ENCODE measurements at regions not wholly inside any gene's neighbourhood (a gene's known extent, or its start where the extent isn't known, plus 50 kb on each side); places are given as distances from the start of the nearest gene placed in this dataset.

DNA sequence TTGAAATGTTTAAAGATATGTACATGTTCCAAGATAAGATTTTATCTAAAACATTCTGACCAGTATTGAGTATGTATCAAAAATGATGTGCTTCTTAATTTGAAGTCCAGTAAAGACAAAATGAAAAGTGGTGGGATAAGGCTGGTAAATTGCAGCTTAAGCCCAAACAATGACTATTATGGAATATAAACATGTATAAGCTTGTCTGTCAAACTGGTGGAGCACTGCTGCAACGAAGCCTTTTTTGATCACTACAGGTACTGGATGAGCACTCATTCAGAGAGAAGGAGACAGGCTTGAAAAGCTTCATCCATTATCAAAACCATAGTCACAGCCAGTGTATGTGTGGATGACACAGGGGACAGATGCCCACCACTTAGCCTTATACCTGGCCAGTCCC is 138.4 kb downstream of the ATP23 start:
- H3K9me3 ChIP-seq (ENCODE audit: insufficient read depth, low read length, severe bottlenecking) = no peaks in the 10 kb centered on the region
- H3K36me3 ChIP-seq (ENCODE audit: insufficient read depth, low read length) = no peaks in the 10 kb centered on the region
- H3K27me3 ChIP-seq (ENCODE audit: insufficient read depth, low read length, poor library complexity) = no peaks in the 10 kb centered on the region
- no peaks in the 10 kb centered on the region for H3K4me1 ChIP-seq (ENCODE audit: insufficient read depth, low read length)
- H3K4me3 ChIP-seq (ENCODE audit: low read depth in 1 of 2, low read length in 2 of 2) = no peak overlapping the region
- DNase-seq (no peak), ATAC-seq (ENCODE audit: insufficient read depth, low read depth) (no peak)
- H2AFZ ChIP-seq (ENCODE audit: low read depth, low read length) = no peak overlapping the region
- no peaks in the 10 kb centered on the region for H3K79me2 ChIP-seq (ENCODE audit: insufficient read depth, low read length)
- no peak overlapping the region for H3K27ac ChIP-seq (ENCODE audit: low read length)
- no peak overlapping the region for H3K9ac ChIP-seq (ENCODE audit: low read depth, low read length)
- TF ChIP-seq EZH2 (IDR thresholded peaks at IDR 0.05; ENCODE audit: borderline replicate concordance, low read depth, low read length, severe bottlenecking) = no peak
- TF ChIP-seq, protein P1, sequence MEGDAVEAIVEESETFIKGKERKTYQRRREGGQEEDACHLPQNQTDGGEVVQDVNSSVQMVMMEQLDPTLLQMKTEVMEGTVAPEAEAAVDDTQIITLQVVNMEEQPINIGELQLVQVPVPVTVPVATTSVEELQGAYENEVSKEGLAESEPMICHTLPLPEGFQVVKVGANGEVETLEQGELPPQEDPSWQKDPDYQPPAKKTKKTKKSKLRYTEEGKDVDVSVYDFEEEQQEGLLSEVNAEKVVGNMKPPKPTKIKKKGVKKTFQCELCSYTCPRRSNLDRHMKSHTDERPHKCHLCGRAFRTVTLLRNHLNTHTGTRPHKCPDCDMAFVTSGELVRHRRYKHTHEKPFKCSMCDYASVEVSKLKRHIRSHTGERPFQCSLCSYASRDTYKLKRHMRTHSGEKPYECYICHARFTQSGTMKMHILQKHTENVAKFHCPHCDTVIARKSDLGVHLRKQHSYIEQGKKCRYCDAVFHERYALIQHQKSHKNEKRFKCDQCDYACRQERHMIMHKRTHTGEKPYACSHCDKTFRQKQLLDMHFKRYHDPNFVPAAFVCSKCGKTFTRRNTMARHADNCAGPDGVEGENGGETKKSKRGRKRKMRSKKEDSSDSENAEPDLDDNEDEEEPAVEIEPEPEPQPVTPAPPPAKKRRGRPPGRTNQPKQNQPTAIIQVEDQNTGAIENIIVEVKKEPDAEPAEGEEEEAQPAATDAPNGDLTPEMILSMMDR (IDR thresholded peaks at IDR 0.05; ENCODE audit: borderline replicate concordance, extremely low read depth, low read length, poor library complexity, severe bottlenecking) = no peak
- no peaks in the 10 kb centered on the region for H4K20me1 ChIP-seq (ENCODE audit: insufficient read depth, low read length)
- no peak overlapping the region for H3K4me2 ChIP-seq (ENCODE audit: insufficient read depth, low read length)

DNA sequence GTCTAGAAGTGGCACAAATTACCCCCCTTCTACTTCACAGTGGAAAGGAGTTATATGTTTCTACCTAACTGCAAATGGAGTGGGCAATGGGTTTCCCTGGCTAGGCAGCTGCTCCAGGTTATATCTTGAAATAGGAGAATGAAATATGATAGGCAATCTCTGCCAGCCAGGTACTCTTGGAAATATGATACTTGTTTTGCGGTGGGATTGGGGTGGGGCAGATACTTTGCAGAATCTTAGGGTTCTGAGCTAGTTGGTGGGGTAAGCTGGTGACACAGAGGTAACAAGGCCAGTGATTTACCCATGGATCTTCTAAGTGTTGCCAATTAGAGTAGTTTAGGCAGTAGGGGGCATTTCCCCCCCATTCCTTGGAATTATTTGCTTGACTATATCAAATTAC is 140.1 kb downstream of the ATP23 start:
- no peak overlapping the region for H3K27ac ChIP-seq (ENCODE audit: low read length)
- no peak for ATAC-seq (ENCODE audit: insufficient read depth, low read depth)
- no peak overlapping the region for H3K4me2 ChIP-seq (ENCODE audit: insufficient read depth, low read length)
- no peak overlapping the region for H2AFZ ChIP-seq (ENCODE audit: low read depth, low read length)
- no peaks in the 10 kb centered on the region for H3K27me3 ChIP-seq (ENCODE audit: insufficient read depth, low read length, poor library complexity)
- no peaks in the 10 kb centered on the region for H3K4me1 ChIP-seq (ENCODE audit: insufficient read depth, low read length)
- no peak overlapping the region for H3K9ac ChIP-seq (ENCODE audit: low read depth, low read length)
- no peak overlapping the region for H3K4me3 ChIP-seq (ENCODE audit: low read depth in 1 of 2, low read length in 2 of 2)
- no peaks in the 10 kb centered on the region for H4K20me1 ChIP-seq (ENCODE audit: insufficient read depth, low read length)
- TF ChIP-seq EZH2 (IDR thresholded peaks at IDR 0.05; ENCODE audit: borderline replicate concordance, low read depth, low read length, severe bottlenecking) = no peak
- TF ChIP-seq, protein P1 (IDR thresholded peaks at IDR 0.05; ENCODE audit: borderline replicate concordance, extremely low read depth, low read length, poor library complexity, severe bottlenecking) = no peak
- H3K9me3 ChIP-seq (ENCODE audit: insufficient read depth, low read length, severe bottlenecking) = no peaks in the 10 kb centered on the region
- DNase-seq = no peak
- H3K79me2 ChIP-seq (ENCODE audit: insufficient read depth, low read length) = no peaks in the 10 kb centered on the region
- H3K36me3 ChIP-seq (ENCODE audit: insufficient read depth, low read length) = no peaks in the 10 kb centered on the region

DNA sequence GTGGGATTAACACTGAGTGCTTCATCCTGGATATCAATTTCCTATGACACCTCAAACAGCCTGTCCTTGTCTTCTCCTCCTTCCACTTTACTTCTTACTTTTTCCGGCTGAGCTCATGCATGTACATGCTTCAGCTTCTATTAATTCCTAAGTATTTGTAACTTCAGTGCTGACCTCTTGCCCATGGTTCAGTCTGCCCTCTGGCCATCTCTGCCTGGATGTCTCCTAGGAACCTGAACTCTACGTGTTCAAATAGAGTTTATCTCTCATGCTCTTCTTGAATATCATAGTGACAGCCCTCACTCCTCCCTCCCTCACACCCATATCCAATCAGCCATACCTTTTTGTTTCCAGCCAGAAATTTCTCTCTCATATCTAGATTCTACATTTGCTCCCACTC is 141.6 kb downstream of the ATP23 start:
- Histone ChIP-seq H3K4me3 (ENCODE audit: low read depth in 1 of 2, low read length in 2 of 2) (no peak overlapping the region), H3K79me2 (ENCODE audit: insufficient read depth, low read length) (no peaks in the 10 kb centered on the region), H3K4me2 (ENCODE audit: insufficient read depth, low read length) (no peak overlapping the region), H3K4me1 (ENCODE audit: insufficient read depth, low read length) (no peaks in the 10 kb centered on the region), H3K9me3 (ENCODE audit: insufficient read depth, low read length, severe bottlenecking) (no peaks in the 10 kb centered on the region), H4K20me1 (ENCODE audit: insufficient read depth, low read length) (no peaks in the 10 kb centered on the region), H2AFZ (ENCODE audit: low read depth, low read length) (no peak overlapping the region), H3K36me3 (ENCODE audit: insufficient read depth, low read length) (no peaks in the 10 kb centered on the region), H3K27ac (ENCODE audit: low read length) (no peak overlapping the region), H3K9ac (ENCODE audit: low read depth, low read length) (no peak overlapping the region), H3K27me3 (ENCODE audit: insufficient read depth, low read length, poor library complexity) (no peaks in the 10 kb centered on the region)
- ATAC-seq (ENCODE audit: insufficient read depth, low read depth) (no peak), DNase-seq (no peak)
- TF ChIP-seq, protein P1 (IDR thresholded peaks at IDR 0.05; ENCODE audit: borderline replicate concordance, extremely low read depth, low read length, poor library complexity, severe bottlenecking) = no peak
- TF ChIP-seq EZH2 (IDR thresholded peaks at IDR 0.05; ENCODE audit: borderline replicate concordance, low read depth, low read length, severe bottlenecking) = no peak

DNA sequence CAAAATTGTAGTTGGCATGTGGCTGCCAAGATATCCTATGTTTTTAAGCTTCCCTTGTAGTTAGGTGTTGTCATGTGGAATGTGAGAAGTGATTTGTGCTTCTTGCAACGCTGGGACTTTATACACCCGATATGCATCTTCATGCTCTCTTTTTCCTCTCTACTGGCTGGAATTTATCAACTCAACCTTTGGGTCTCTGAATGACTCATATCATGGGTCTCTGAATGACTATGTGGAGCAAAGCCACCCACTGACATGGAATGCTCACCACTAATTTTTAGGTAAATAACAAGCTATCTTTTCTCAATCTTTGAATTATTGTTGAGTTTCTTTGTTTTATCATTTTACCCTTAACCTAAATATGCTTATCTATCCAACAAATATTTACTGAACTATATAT is 144.6 kb downstream of the ATP23 start:
- Histone ChIP-seq H3K27me3 (ENCODE audit: insufficient read depth, low read length, poor library complexity) (peaks cover 3% of the 10 kb centered on the region), H3K36me3 (ENCODE audit: insufficient read depth, low read length) (no peaks in the 10 kb centered on the region), H3K4me1 (ENCODE audit: insufficient read depth, low read length) (no peaks in the 10 kb centered on the region), H3K9ac (ENCODE audit: low read depth, low read length) (no peak overlapping the region), H3K9me3 (ENCODE audit: insufficient read depth, low read length, severe bottlenecking) (no peaks in the 10 kb centered on the region), H3K79me2 (ENCODE audit: insufficient read depth, low read length) (no peaks in the 10 kb centered on the region), H3K4me3 (ENCODE audit: low read depth in 1 of 2, low read length in 2 of 2) (no peak overlapping the region), H3K4me2 (ENCODE audit: insufficient read depth, low read length) (no peak overlapping the region), H3K27ac (ENCODE audit: low read length) (no peak overlapping the region), H4K20me1 (ENCODE audit: insufficient read depth, low read length) (no peaks in the 10 kb centered on the region), H2AFZ (ENCODE audit: low read depth, low read length) (no peak overlapping the region)
- ATAC-seq (ENCODE audit: insufficient read depth, low read depth) (no peak), DNase-seq (no peak)
- no peak for TF ChIP-seq EZH2 (IDR thresholded peaks at IDR 0.05; ENCODE audit: borderline replicate concordance, low read depth, low read length, severe bottlenecking)
- TF ChIP-seq, protein P1 (IDR thresholded peaks at IDR 0.05; ENCODE audit: borderline replicate concordance, extremely low read depth, low read length, poor library complexity, severe bottlenecking) = no peak
